ENCODE measurements at regions not wholly inside any gene's neighbourhood (a gene's known extent, or its start where the extent isn't known, plus 50 kb on each side); places are given as distances from the start of the nearest gene placed in this dataset.

- TF ChIP-seq POLR2AphosphoS5 (IDR thresholded peaks at IDR 0.05) = no peak
- TF ChIP-seq, protein P1, sequence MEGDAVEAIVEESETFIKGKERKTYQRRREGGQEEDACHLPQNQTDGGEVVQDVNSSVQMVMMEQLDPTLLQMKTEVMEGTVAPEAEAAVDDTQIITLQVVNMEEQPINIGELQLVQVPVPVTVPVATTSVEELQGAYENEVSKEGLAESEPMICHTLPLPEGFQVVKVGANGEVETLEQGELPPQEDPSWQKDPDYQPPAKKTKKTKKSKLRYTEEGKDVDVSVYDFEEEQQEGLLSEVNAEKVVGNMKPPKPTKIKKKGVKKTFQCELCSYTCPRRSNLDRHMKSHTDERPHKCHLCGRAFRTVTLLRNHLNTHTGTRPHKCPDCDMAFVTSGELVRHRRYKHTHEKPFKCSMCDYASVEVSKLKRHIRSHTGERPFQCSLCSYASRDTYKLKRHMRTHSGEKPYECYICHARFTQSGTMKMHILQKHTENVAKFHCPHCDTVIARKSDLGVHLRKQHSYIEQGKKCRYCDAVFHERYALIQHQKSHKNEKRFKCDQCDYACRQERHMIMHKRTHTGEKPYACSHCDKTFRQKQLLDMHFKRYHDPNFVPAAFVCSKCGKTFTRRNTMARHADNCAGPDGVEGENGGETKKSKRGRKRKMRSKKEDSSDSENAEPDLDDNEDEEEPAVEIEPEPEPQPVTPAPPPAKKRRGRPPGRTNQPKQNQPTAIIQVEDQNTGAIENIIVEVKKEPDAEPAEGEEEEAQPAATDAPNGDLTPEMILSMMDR (IDR thresholded peaks at IDR 0.05) = no peak
These were observed 348.1 kb upstream of the MAP3K7 start for GRCh38 chr6:90934966-90935365.

Data from breast epithelium (tissue), 3 donors.